Neural crest cell (in vitro differentiated cells): ENCODE measurements at regions not wholly inside any gene's neighbourhood (a gene's known extent, or its start where the extent isn't known, plus 50 kb on each side); places are given as distances from the start of the nearest gene placed in this dataset.

Experiments
- DNase-seq: peaks from one replicate; pipeline ENCODE4 v3.0.0; 2021; ENCODE audit warnings: low read depth, mixed read lengths, low spot score
- H3K27ac Mint-ChIP-seq: one replicate; pipeline ENCODE4 v1.8.0; 2021; ENCODE audit warnings: mild to moderate bottlenecking, mixed read lengths; ENCODE audit not compliant: unreplicated experiment
- H3K27me3 Mint-ChIP-seq: 2 replicates; pipeline ENCODE4 v1.8.0; 2021; ENCODE audit warnings: low read depth, mild to moderate bottlenecking, mixed read lengths
- H3K36me3 Mint-ChIP-seq: 2 replicates; pipeline ENCODE4 v1.8.0; 2021; ENCODE audit warnings: low read depth, mild to moderate bottlenecking, mixed read lengths
- H3K4me1 Mint-ChIP-seq: 2 replicates; pipeline ENCODE4 v1.8.0; 2021; ENCODE audit warnings: mixed read lengths
- H3K4me3 Mint-ChIP-seq: one replicate; pipeline ENCODE4 v1.8.0; 2021; ENCODE audit warnings: mild to moderate bottlenecking, mixed read lengths
- H3K9me3 Mint-ChIP-seq: 2 replicates; pipeline ENCODE4 v1.8.0; 2021; ENCODE audit warnings: mixed read lengths
- CTCF ChIP-seq: fragments of 200-600 bp; sonication (generic); conservative IDR thresholded peaks from 2 replicates; pipeline ENCODE4 v1.5.0; 2021; ENCODE audit warnings: antibody characterized with exemption, mild to moderate bottlenecking

- Mint-ChIP-seq H3K4me3 (no peak overlapping the region), H3K27ac (no peak overlapping the region), H3K27me3 (no peaks in the 10 kb centered on the region), H3K36me3 (no peaks in the 10 kb centered on the region), H3K9me3 (no peaks in the 10 kb centered on the region), H3K4me1 (peaks cover 8% of the 10 kb centered on the region)
- TF ChIP-seq CTCF: no peak
- no peak for DNase-seq
These were observed 289.3 kb upstream of the WWC1 start for GRCh38 chr5:168002116-168002515.

DNA sequence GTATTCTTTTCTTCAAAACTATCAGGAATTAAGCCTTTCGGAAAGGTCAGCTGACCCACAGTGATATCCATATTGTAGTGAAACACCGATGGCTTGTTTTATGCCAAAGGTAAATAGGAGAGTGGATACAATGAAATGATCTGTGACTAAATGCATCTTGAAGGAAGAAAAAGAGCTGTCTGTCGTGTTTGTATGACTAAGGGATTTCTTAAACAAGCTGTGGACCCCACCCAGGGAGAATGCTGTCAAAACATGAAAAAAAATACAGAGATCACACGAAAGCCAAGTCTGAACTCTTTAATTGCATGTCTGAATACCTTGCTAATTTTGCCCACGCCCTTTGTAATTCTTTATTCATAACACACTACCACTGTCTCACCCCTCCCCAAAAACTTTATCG, 286.4 kb upstream of the WWC1 start:
- Mint-ChIP-seq H3K36me3 (no peaks in the 10 kb centered on the region), H3K9me3 (no peaks in the 10 kb centered on the region), H3K4me3 (no peak overlapping the region), H3K27ac (no peak overlapping the region), H3K4me1 (peaks cover 8% of the 10 kb centered on the region), H3K27me3 (no peaks in the 10 kb centered on the region)
- no peak for TF ChIP-seq CTCF
- no peak for DNase-seq

DNA sequence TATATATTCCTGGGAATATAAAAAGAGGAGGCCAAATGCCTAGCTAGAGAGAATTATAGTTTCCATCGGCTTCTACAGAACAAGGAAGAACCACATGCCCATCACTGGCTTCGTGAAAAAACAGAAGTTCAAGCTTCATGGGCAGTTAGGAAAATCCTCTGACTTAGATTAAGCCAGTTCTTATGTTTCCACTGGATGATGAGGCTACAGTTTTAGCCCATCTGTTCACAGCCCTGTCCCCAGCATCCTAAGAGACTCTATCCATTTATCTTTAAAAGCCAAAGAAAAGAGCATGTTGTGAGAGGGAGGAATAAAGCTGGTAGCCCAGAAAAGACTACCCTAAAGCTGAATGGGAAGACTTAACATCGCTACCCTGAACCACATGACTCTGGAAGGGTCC, 285.5 kb upstream of the WWC1 start:
- Mint-ChIP-seq H3K4me1 (peaks cover 7% of the 10 kb centered on the region), H3K27me3 (no peaks in the 10 kb centered on the region), H3K27ac (no peak overlapping the region), H3K4me3 (no peak overlapping the region), H3K36me3 (no peaks in the 10 kb centered on the region), H3K9me3 (no peaks in the 10 kb centered on the region)
- no peak for TF ChIP-seq CTCF
- no peak for DNase-seq

- no peaks in the 10 kb centered on the region for H3K9me3 Mint-ChIP-seq
- no peak for TF ChIP-seq CTCF
- H3K27ac Mint-ChIP-seq: no peak overlapping the region
- DNase-seq: no peak
- no peaks in the 10 kb centered on the region for H3K27me3 Mint-ChIP-seq
- peaks cover under 1% of the 10 kb centered on the region for H3K4me1 Mint-ChIP-seq
- H3K4me3 Mint-ChIP-seq: no peak overlapping the region
- H3K36me3 Mint-ChIP-seq: no peaks in the 10 kb centered on the region
These were observed 284.9 kb upstream of the WWC1 start for GRCh38 chr5:168006456-168007130.

DNA sequence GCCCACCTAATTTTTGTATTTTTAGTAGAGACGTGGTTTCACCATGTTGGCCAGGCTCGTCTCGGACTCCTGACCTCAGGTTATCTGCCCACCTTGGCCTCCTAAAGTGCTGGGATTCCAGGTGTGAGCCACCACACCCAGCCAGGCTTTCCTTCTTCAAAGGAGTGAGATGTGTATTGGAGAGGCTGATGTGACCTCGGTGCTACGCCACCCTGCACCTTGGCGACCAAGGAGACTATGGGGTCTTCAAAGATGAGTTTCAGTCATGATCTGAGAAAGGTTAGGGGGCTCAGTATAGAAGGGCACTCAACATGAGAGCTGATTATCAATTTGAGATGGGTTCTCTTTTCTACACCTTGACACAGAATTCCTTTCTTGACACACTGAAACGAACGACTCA, 284.2 kb upstream of the WWC1 start:
- TF ChIP-seq CTCF: no peak
- Mint-ChIP-seq H3K4me3 (no peak overlapping the region), H3K27me3 (no peaks in the 10 kb centered on the region), H3K9me3 (no peaks in the 10 kb centered on the region), H3K36me3 (no peaks in the 10 kb centered on the region), H3K27ac (no peak overlapping the region), H3K4me1 (no peaks in the 10 kb centered on the region)
- DNase-seq: no peak
